ENCODE measurements at regions not wholly inside any gene's neighbourhood (a gene's known extent, or its start where the extent isn't known, plus 50 kb on each side); places are given as distances from the start of the nearest gene placed in this dataset.

- DNase-seq (ENCODE audit: low read depth in 2 of 2) = no peak
Observed at GRCh38 chr12:91852634-91853033, 293.0 kb downstream of the BTG1 start.

DNA sequence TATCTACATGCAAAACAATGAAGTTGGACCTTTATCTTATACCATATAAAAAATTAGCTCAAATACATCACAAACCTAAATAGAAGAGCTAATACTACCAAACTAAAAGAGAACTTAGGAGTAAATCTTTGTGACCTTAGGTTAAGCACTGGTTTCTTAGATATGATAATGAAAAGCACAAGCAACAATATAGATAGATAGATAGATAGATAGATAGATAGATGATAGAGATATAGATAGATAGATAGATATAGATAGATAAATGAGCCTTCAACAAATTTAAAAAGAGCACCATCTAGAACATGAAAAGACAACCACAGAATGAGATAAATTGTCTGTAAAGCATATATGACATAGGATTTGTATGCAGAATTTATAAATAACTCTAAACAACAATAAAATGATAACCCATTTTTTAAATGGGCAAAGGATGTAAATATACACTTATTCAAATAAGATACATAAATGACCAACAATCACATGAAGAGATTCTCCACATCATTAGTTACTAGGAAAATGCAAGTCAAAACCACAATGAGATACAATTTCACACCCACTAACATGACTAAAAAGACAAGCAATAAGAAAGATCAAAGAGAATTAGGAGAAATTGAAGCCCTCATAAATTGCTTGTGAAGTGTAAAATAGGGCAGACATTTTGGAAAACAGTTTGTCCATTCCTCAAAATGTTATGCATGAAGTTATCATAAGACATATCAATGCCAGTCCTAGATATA is 293.7 kb downstream of the BTG1 start:
- no peak for DNase-seq (ENCODE audit: low read depth in 2 of 2)

DNA sequence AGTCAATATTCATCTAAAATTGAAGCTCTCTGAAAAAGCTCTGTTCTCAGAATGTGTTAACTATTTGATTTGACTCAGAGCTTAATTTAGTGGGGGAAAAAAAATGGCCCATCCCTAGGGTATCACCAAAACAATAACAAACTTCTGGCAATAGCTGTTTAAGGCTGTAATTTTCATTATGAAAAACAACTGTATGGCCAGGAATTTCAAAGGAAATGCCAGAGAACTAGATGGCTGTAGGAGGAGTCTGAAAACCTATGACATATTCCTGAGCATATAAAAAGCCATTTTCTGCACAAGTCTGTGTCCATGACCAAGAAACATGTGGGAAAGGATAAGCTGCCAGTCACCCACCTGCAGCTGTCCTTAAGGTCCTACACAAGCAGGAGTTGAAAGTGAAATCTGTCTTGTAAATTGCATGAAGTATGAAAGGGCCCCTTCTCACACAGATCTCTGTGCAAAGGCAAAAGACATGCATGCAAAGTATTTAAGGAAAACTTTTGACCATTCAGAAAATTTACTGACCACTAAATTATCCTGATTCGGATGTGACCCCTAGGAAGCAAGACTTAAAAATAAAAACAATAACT is 299.1 kb downstream of the BTG1 start:
- no peak for DNase-seq (ENCODE audit: low read depth in 2 of 2)

DNA sequence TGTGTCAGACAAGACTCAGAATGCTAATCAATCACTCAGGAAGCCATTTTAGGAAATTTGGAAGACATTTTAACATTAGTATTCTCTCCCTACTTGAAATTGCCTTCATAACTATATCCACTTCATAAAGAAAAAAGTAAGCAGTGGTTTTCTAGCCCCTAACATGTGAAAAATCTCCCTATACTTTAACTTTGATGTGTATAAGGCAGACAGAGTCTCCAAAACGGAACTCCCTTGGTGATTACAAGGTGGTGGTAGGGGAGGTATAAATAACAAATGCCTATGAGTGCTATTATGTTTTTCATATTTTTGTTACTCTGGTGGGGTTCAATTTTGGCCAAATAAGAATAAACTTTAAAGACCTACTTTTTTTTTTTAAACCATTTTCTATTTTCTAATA is 300.3 kb downstream of the BTG1 start:
- DNase-seq (ENCODE audit: low read depth in 2 of 2) = no peak

DNA sequence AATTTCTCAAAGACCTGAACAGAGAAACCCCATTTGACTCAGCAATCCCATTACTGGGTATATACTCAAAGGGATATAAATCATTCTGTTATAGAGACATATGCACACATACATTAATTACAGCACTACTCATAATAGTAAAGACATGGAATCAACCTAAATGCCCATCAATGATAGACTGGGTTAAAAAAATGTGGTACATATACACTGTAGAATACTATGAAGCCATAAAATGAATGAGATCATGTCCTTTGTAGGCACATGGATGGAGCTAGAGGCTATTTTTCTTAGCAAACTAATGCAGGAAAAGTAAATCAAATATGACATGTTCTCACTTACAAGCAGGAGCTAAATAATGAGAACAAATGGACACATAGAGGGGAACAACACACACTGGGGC is 303.8 kb downstream of the BTG1 start:
- no peak for DNase-seq (ENCODE audit: low read depth in 2 of 2)

DNA sequence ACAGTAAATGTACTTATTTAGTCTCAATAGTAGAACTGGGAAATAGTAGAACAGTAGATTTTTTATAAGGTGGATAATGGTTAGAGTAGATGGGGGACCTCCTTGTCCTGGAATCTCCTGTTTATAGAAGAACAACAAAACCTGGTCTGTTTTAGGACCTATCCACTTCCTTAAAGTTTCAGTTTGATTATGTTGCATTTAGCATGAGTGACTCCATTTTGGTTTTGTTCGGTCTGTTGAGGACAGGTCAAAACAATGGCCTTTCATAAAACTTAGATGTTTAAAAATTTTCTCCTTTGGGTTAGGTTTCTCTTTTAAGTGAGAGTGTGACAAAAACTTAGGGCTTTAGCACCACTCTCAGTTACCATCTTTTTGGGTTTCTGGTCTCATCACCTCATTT is 308.9 kb downstream of the BTG1 start:
- no peak for DNase-seq (ENCODE audit: low read depth in 2 of 2)

DNA sequence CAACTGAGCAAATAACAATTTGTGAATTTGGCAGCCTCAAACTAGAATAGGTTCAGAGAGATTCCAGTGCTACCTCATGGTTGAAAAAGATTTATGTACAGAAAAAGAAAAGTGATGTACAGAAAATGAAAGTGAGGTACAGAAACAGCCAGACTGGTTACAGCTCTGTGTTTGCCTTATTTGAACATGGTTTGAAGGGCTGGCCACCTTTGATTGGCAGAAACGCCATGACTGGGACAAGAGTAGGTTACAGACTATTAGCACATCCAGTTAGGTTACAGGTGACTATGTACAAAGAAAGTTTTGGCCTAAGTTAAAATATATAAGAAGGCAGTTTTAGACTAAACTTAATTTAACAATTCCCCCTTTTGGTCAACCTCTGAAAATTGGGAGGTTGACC is 309.4 kb downstream of the BTG1 start:
- no peak for DNase-seq (ENCODE audit: low read depth in 2 of 2)

- DNase-seq (ENCODE audit: low read depth in 2 of 2) = no peak
Observed at GRCh38 chr12:91835693-91836092, 310.0 kb downstream of the BTG1 start.

GRCh38 chr12:91833780-91834359 is 311.8 kb downstream of the BTG1 start:
- DNase-seq (ENCODE audit: low read depth in 2 of 2) = no peak

- no peak for DNase-seq (ENCODE audit: low read depth in 2 of 2)
Observed at GRCh38 chr12:91825999-91826398, 319.6 kb downstream of the BTG1 start.

DNA sequence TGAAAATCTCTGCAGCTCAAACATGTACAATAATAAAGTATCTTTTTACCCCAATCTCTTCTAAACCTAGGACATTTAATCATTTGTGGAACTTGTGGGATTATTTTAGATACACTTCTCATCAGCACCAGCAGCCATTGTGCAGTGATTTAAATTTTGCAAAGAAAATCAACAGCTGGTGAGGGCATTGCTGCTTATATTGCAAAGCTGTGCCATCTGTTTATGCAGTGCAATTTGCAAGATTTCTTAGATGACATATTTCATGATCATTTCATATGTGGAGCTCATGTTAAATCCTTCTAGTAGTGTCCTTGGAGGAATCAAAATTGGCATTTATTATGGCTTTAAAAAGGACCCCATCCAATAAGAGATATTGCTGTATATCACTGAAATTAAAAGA is 320.7 kb downstream of the BTG1 start:
- DNase-seq (ENCODE audit: low read depth in 2 of 2) = no peak

GRCh38 chr12:91819132-91819447 is 326.6 kb downstream of the BTG1 start:
- DNase-seq (ENCODE audit: low read depth in 2 of 2) = no peak

DNA sequence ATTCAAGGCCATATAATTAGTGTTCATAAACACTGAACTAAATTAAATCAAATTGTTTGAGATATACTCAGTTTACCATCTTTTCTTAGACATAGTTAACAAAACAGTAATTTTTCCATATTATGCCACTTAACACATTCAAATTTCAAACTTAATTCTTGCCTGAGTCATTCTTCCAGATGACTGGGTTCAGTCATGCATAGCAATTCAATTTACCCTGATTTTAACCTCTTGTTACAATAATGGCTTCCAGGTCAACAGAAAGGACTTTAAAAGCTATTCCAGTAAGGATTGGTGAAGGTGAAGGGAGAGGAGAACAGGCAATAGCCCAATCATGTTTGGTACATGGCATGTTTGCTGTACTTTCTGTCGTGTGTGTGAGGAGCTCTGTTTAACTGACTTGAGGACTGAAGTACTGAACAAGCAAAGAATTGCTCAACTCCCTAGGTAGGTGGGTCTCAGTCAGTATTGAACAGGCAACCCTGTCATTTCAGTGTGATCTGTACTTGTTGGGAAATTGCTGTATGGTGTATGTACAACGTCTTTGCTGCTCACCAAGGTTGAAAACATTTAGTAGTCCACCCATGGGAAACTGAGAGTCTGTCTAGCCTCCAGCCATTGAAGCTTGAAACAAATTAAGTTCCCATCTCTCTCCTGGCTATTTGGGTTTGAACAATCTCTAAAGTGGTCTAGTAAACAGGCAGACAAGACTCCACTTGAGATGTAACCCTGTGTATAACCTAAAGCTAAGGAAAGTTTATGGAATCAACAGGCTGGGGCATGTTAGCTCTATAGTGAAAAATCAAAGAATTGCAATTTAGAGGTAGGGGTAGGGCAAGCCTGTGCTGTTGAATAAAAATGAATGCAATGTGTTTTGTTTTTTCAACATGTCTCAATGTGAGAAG is 327.2 kb downstream of the BTG1 start:
- no peak for DNase-seq (ENCODE audit: low read depth in 2 of 2)

DNA sequence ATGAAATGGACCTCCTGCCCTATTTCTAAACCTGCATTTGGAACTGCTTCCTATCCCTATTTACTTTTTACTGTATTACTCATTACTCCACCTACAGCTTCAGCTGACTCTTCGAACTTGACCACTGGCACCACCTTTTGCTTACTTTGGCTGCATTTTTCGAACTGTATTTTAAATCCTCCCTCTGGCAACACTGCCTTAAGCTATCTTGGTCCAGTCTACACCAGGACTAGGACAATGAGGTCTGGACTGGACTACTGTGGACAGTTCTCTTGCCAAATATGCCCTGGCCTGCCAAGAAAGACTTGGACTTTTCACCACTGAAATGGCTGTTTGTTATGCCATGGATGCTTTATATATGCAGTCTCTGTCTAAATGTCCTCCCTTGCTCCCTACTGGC is 328.1 kb downstream of the BTG1 start:
- DNase-seq (ENCODE audit: low read depth in 2 of 2) = no peak

GRCh38 chr12:91813701-91814100 is 331.9 kb downstream of the BTG1 start:
- no peak for DNase-seq (ENCODE audit: low read depth in 2 of 2)

GRCh38 chr12:91811481-91812287 is 334.0 kb downstream of the BTG1 start:
- DNase-seq (ENCODE audit: low read depth in 2 of 2) = peak; percentile 46 to 55

DNA sequence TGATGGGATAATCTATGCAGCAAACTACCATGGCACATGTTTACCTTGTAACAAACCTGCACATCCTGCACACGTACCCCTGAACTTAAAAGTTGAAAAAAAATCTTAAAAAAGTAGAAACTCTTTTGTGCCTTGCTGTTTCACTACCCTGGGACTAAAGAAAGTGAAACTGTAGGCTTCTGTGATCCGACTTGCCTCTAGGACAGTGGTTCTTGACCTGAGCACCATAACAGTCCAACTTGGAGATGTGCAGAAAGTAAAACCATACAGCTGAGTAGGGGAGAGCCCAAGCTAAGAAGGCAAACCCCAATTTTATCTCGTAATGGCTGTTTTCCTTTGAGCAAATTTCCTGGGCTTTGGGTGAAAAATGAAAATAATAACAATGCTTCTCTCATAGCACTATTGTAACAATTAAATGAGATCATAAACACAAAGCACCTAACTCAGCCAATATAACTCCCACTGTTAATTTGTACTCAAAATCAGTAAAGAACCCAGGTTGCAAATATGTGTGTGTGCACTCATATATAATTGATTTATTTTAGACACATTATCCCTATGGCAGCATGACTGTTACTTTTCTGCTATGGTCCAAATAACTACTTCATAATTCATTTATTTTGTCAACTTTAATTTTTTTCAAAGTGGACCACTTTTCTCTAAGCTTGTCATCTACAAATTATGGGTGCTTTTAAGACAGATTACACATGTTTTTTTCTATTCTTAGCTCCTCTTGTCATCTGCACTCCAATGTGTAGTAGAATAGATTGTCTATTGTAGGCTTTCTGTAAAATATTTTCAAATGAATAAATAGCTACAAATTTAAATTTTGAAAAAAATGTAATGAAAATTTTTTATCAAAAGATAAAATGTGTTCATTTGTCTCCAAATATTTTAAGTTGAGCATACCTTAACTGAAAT is 334.9 kb downstream of the BTG1 start:
- no peak for DNase-seq (ENCODE audit: low read depth in 2 of 2)

- no peak for DNase-seq (ENCODE audit: low read depth in 2 of 2)
Observed at GRCh38 chr12:91810077-91810476, 335.6 kb downstream of the BTG1 start.

DNA sequence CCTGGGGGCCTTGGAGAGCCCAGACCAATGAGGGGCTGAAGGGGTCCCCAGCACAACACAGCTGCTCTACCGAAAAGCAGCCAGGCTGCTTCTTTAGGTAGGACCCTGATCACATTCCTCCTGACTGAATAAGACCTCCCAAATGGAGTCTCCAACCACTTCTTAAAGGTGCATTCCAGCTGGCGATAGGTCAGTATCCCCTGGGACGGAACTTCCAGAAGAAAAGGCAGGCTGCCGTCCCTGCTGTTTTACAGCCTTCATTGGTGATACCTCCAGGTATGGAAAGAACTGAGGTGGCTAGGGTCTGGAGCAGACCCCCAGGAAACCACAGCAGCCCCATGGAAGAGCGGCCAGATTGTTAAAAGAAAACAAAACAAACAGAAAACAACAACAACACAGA is 340.6 kb downstream of the BTG1 start:
- DNase-seq (ENCODE audit: low read depth in 2 of 2) = no peak

DNA sequence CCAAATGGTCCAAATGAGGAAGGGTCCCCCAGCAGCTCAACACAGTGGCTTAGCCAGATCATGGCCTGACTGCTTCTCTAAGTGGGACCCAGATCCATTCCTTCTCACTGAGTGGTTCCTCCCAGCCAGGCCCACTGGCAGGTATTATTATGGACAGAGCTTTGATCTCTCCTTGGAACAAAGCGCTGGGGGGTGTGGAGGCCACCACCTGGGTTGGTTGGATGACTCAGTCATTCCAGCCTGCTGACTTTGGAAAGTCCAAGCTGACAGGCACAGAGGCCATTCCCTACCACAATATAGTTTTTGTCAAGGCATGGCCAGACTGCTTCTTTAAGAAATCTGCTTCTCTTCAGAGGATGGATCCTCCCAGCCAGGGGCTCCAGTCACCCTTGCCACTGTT is 341.1 kb downstream of the BTG1 start:
- DNase-seq (ENCODE audit: low read depth in 2 of 2) = no peak

- no peak for DNase-seq (ENCODE audit: low read depth in 2 of 2)
Observed at GRCh38 chr12:91801048-91801447, 344.6 kb downstream of the BTG1 start.

All from stimulated activated CD8-positive, alpha-beta memory T cell treated with anti-CD3 and anti-CD28 coated beads, Interleukin-2, amount 100 ng/mL, for 48 hours (primary cell).